Gastroesophageal sphincter (tissue), 3 donors: ENCODE measurements at regions not wholly inside any gene's neighbourhood (a gene's known extent, or its start where the extent isn't known, plus 50 kb on each side); places are given as distances from the start of the nearest gene placed in this dataset.

Experiments
- CTCF ChIP-seq, 4 experiments: fragments of 200-600 bp in 2 of 4; fragments of 450-650 bp in 2 of 4; sonication (generic) in 1 of 4; IDR thresholded peaks; one replicate each; pipeline ENCODE4 v1.5.1; 2017 to 2019; ENCODE audit warnings: antibody characterized with exemption in 4 of 4, mild to moderate bottlenecking in 2 of 4, moderate library complexity in 2 of 4
- EP300 ChIP-seq: sonication (generic); formaldehyde crosslinking; IDR thresholded peaks from one replicate; pipeline ENCODE4 v1.6.1; 2017; ENCODE audit warnings: antibody characterized with exemption, mild to moderate bottlenecking
- POLR2A ChIP-seq, 2 donors: fragments of 450-650 bp; IDR thresholded peaks; one replicate each; pipeline ENCODE4 v1.6.1; 2017; ENCODE audit warnings: antibody characterized with exemption in 2 of 2, mild to moderate bottlenecking in 2 of 2, moderate library complexity in 1 of 2
- POLR2AphosphoS5 ChIP-seq: sonication (generic); formaldehyde crosslinking; IDR thresholded peaks from one replicate; pipeline ENCODE4 v1.6.1; 2017; ENCODE audit warnings: antibody characterized with exemption

GRCh38 chr14:50030036-50030435, 86.3 kb downstream of the VCPKMT start:
- no peak for TF ChIP-seq CTCF (IDR thresholded peaks at IDR 0.05)
- no peak for TF ChIP-seq POLR2A (IDR thresholded peaks at IDR 0.05)
- no peak for TF ChIP-seq EP300
- TF ChIP-seq POLR2AphosphoS5 = no peak
